ENCODE measurements at regions not wholly inside any gene's neighbourhood (a gene's known extent, or its start where the extent isn't known, plus 50 kb on each side); places are given as distances from the start of the nearest gene placed in this dataset.

DNA sequence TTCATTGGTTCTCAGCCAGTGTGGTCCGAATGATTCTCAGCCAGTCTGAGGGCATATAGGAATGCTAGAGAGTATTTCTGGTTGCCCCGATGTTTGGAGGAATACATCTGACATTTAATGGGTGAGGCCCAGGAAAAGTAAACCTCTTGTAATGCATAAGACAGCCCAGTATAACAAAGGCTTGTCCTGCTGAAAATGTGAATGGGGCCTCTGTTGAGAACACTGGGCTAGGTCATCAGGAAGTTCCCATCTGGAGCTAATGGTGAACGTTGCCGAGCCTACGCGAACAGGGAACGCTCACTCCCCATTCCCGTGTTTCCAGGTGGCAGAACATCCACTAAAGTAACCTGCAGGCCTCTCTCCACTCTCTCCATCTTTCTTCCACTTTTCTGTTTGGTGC, 132.0 kb upstream of the CLNK start:
- H3K27ac ChIP-seq (ENCODE audit: low read depth, low read length), result no peak overlapping the region
- no peak overlapping the region for H3K56ac ChIP-seq (replicated peaks; ENCODE audit: insufficient read length, low read depth, low read length)
- no peak overlapping the region for H3K4me3 ChIP-seq (ENCODE audit: extremely low read depth in 1 of 4, insufficient read depth in 2 of 4, low read depth in 3 of 4, low read length in 4 of 4)
- H3K4ac ChIP-seq (replicated peaks; ENCODE audit: insufficient read length, low read depth, low read length), result no peak overlapping the region
- no peak overlapping the region for H2BK15ac ChIP-seq (ENCODE audit: low read length)
- H2BK20ac ChIP-seq (ENCODE audit: low read length), result no peak overlapping the region
- H3K18ac ChIP-seq (ENCODE audit: extremely low read depth, low read length), result no peak overlapping the region
- no peak overlapping the region for H4K8ac ChIP-seq (ENCODE audit: extremely low read depth, insufficient read depth, low read length)
- no peak overlapping the region for H4K91ac ChIP-seq (replicated peaks; ENCODE audit: insufficient read length, low read length)
- H3K4me2 ChIP-seq (ENCODE audit: insufficient read depth in 1 of 2, low read depth in 2 of 2, low read length in 2 of 2), result no peak overlapping the region
- no peak overlapping the region for H3K9ac ChIP-seq (replicated peaks in 1 of 4; ENCODE audit: extremely low read depth in 1 of 4, low read depth in 3 of 4, low read length in 3 of 4)
- no peaks in the 10 kb centered on the region for H4K20me1 ChIP-seq (replicated peaks in 1 of 2; ENCODE audit: control insufficient read depth in 1 of 2, insufficient read depth in 2 of 2, low read length in 2 of 2)
- H3K23ac ChIP-seq (ENCODE audit: insufficient read length), result no peak overlapping the region
- ChIA-PET POLR2A (ENCODE audit: partially characterized antibody) (no interaction called here), CTCF (ENCODE audit: partially characterized antibody) (interaction anchor here (1.2 kb wide), 1 partner anchor 64 kb away, joined by 3 read pairs; no protein-coding TSS in a partner anchor)
- H3K4me1 ChIP-seq (replicated peaks in 1 of 4; ENCODE audit: control insufficient read depth in 3 of 4, insufficient read depth in 4 of 4, low read length in 3 of 4), result no peaks in the 10 kb centered on the region
- WGBS, 2 experiments (ENCODE audit: extremely low coverage in 1 of 2, insufficient coverage in 1 of 2, insufficient read length in 1 of 2, insufficient replicate concordance in 2 of 2, low coverage in 1 of 2, low lambda C conversion rate in 2 of 2, missing lambda C conversion rate in 1 of 2), result 98% methylated on average over 8 of the region's 8 CpGs; no CpG with 5 or more reads in 1 of the 2 experiments
- no peaks in the 10 kb centered on the region for H3K79me1 ChIP-seq (ENCODE audit: low read depth, low read length)
- H2AFZ ChIP-seq (ENCODE audit: low read length), result peak overlapping the region; percentile 38; the same call in 1 of the 2 replicates
- no peaks in the 10 kb centered on the region for H3K27me3 ChIP-seq (replicated peaks in 1 of 4; ENCODE audit: control insufficient read depth in 3 of 4, extremely low read depth in 1 of 4, insufficient read depth in 3 of 4, low read length in 3 of 4)
- no peaks in the 10 kb centered on the region for H3K79me2 ChIP-seq (ENCODE audit: control insufficient read depth in 1 of 2, insufficient read depth in 2 of 2, low read length in 2 of 2)
- no peaks in the 10 kb centered on the region for H3K36me3 ChIP-seq (ENCODE audit: control insufficient read depth in 2 of 4, insufficient read depth in 4 of 4, low read length in 3 of 4)
- DNase-seq (ENCODE audit: low read depth in 1 of 2, low spot score in 2 of 2) (no peak), FAIRE-seq (no peak)
- no peak overlapping the region for H2AK5ac ChIP-seq (ENCODE audit: low read depth, low read length)
- no peaks in the 10 kb centered on the region for H3K23me2 ChIP-seq (ENCODE audit: low read depth, low read length)
- H2BK120ac ChIP-seq (replicated peaks; ENCODE audit: low read depth, low read length), result no peak overlapping the region
- no peak overlapping the region for H2BK12ac ChIP-seq (ENCODE audit: low read depth, low read length)
- H2BK5ac ChIP-seq (ENCODE audit: low read depth, low read length), result no peak overlapping the region
- TF ChIP-seq GTF2F1 (IDR thresholded peaks at IDR 0.05; ENCODE audit: borderline replicate concordance, low read depth, low read length) (no peak), CHD2 (IDR thresholded peaks at IDR 0.05; ENCODE audit: low read length) (no peak), ASH2L (IDR thresholded peaks at IDR 0.05; ENCODE audit: low read length) (no peak)
- TF ChIP-seq, protein P1, sequence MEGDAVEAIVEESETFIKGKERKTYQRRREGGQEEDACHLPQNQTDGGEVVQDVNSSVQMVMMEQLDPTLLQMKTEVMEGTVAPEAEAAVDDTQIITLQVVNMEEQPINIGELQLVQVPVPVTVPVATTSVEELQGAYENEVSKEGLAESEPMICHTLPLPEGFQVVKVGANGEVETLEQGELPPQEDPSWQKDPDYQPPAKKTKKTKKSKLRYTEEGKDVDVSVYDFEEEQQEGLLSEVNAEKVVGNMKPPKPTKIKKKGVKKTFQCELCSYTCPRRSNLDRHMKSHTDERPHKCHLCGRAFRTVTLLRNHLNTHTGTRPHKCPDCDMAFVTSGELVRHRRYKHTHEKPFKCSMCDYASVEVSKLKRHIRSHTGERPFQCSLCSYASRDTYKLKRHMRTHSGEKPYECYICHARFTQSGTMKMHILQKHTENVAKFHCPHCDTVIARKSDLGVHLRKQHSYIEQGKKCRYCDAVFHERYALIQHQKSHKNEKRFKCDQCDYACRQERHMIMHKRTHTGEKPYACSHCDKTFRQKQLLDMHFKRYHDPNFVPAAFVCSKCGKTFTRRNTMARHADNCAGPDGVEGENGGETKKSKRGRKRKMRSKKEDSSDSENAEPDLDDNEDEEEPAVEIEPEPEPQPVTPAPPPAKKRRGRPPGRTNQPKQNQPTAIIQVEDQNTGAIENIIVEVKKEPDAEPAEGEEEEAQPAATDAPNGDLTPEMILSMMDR (IDR thresholded peaks at IDR 0.05; ENCODE audit: control extremely low read depth in 1 of 3, insufficient read depth in 1 of 3, low read depth in 1 of 3, low read length in 3 of 3), result no peak
- H4K5ac ChIP-seq (ENCODE audit: insufficient read length, low read depth, low read length), result no peak overlapping the region
- no peaks in the 10 kb centered on the region for H3K9me3 ChIP-seq (ENCODE audit: insufficient read depth in 2 of 2, low read depth in 1 of 2, low read length in 1 of 2)
- no peak overlapping the region for H3K14ac ChIP-seq (ENCODE audit: insufficient read length)

All from H1 (cell line).